Calu3 (cell line): ENCODE measurements at regions not wholly inside any gene's neighbourhood (a gene's known extent, or its start where the extent isn't known, plus 50 kb on each side); places are given as distances from the start of the nearest gene placed in this dataset.
"Not testable (repeated sequence)": the region's sequence is repeated elsewhere in the genome, so short reads cannot be mapped to it uniquely, and the experiment has no call there.

ENCODE experiments used
- BruUV-seq: library from RNA; stranded (reverse); fragments of 400-500 nt; replicated peaks from 2 replicates; lab custom pipeline; 2021; lab: Mats Ljungman, UMichigan
- CTCF ChIA-PET: fragments of 300-600 bp; sonication (Branson Sonifier 250); formaldehyde crosslinking; loops from one replicate; lab custom pipeline; 2022; ENCODE audit warnings: antibody characterized with exemption; lab: Charles Lee
- DNase-seq: peaks from one replicate; pipeline ENCODE4 v3.0.0; 2022
- H3K27ac Mint-ChIP-seq: one replicate; pipeline ENCODE4 v1.8.0; 2022; ENCODE audit warnings: mixed read lengths; ENCODE audit not compliant: unreplicated experiment
- H3K27me3 Mint-ChIP-seq: one replicate; pipeline ENCODE4 v1.8.0; 2022; ENCODE audit warnings: mixed read lengths; ENCODE audit not compliant: unreplicated experiment
- H3K36me3 Mint-ChIP-seq: one replicate; pipeline ENCODE4 v1.8.0; 2022; ENCODE audit warnings: mild to moderate bottlenecking, moderate library complexity, mixed read lengths; ENCODE audit not compliant: insufficient read depth, unreplicated experiment
- H3K4me1 Mint-ChIP-seq: one replicate; pipeline ENCODE4 v1.8.0; 2022; ENCODE audit warnings: mild to moderate bottlenecking, low read depth, mixed read lengths; ENCODE audit not compliant: unreplicated experiment
- H3K4me3 Mint-ChIP-seq: one replicate; pipeline ENCODE4 v1.8.0; 2022; ENCODE audit warnings: mild to moderate bottlenecking, low read depth, moderate library complexity, mixed read lengths; ENCODE audit not compliant: unreplicated experiment
- H3K9me3 Mint-ChIP-seq: one replicate; pipeline ENCODE4 v1.8.0; 2022; ENCODE audit warnings: low read depth, mixed read lengths; ENCODE audit not compliant: unreplicated experiment
- intact Hi-C: fragments of 100-400 bp; cut with micrococcal nuclease; formaldehyde crosslinking; loops from one replicate; pipeline ENCODE4 v1.10.0; 2022; ENCODE audit not compliant: unreplicated experiment

- H3K4me3 Mint-ChIP-seq, BruUV-seq, H3K27ac Mint-ChIP-seq, intact Hi-C loops, H3K4me1 Mint-ChIP-seq, DNase-seq, H3K36me3 Mint-ChIP-seq, H3K9me3 Mint-ChIP-seq, CTCF ChIA-PET: not testable (repeated sequence)
- H3K27me3 Mint-ChIP-seq, result peaks cover 48% of the 10 kb centered on the region
Measured at GRCh38 chr5:176036391-176036790, 68.3 kb upstream of the THOC3 start.

- H3K4me3 Mint-ChIP-seq, H3K4me1 Mint-ChIP-seq, BruUV-seq, CTCF ChIA-PET, H3K27ac Mint-ChIP-seq, H3K9me3 Mint-ChIP-seq, intact Hi-C loops, H3K36me3 Mint-ChIP-seq, DNase-seq: not testable (repeated sequence)
- H3K27me3 Mint-ChIP-seq, result peaks cover 48% of the 10 kb centered on the region
Measured at GRCh38 chr5:176037190-176037589, 69.1 kb upstream of the THOC3 start.

GRCh38 chr5:176040105-176040801, 72.1 kb upstream of the THOC3 start:
- H3K4me3 Mint-ChIP-seq, H3K9me3 Mint-ChIP-seq, H3K27ac Mint-ChIP-seq, intact Hi-C loops, H3K4me1 Mint-ChIP-seq, CTCF ChIA-PET, H3K36me3 Mint-ChIP-seq, DNase-seq, BruUV-seq: not testable (repeated sequence)
- peaks cover 48% of the 10 kb centered on the region for H3K27me3 Mint-ChIP-seq

- H3K27ac Mint-ChIP-seq, CTCF ChIA-PET, intact Hi-C loops, H3K9me3 Mint-ChIP-seq, H3K36me3 Mint-ChIP-seq, H3K4me1 Mint-ChIP-seq, DNase-seq, BruUV-seq, H3K4me3 Mint-ChIP-seq: not testable (repeated sequence)
- peaks cover 44% of the 10 kb centered on the region for H3K27me3 Mint-ChIP-seq
Measured at GRCh38 chr5:176041248-176041994, 73.3 kb upstream of the THOC3 start.

GRCh38 chr5:176042020-176042658, 74.0 kb upstream of the THOC3 start:
- CTCF ChIA-PET, DNase-seq, H3K9me3 Mint-ChIP-seq, H3K27ac Mint-ChIP-seq, BruUV-seq, H3K4me3 Mint-ChIP-seq, intact Hi-C loops, H3K4me1 Mint-ChIP-seq, H3K36me3 Mint-ChIP-seq: not testable (repeated sequence)
- peaks cover 36% of the 10 kb centered on the region for H3K27me3 Mint-ChIP-seq

GRCh38 chr5:176043252-176043829, 75.2 kb upstream of the THOC3 start:
- H3K27ac Mint-ChIP-seq, H3K4me3 Mint-ChIP-seq, H3K4me1 Mint-ChIP-seq, BruUV-seq, H3K36me3 Mint-ChIP-seq, CTCF ChIA-PET, intact Hi-C loops, DNase-seq, H3K9me3 Mint-ChIP-seq: not testable (repeated sequence)
- peaks cover 24% of the 10 kb centered on the region for H3K27me3 Mint-ChIP-seq

- CTCF ChIA-PET, H3K9me3 Mint-ChIP-seq, H3K36me3 Mint-ChIP-seq, BruUV-seq, H3K27ac Mint-ChIP-seq, H3K4me1 Mint-ChIP-seq, intact Hi-C loops, DNase-seq, H3K4me3 Mint-ChIP-seq: not testable (repeated sequence)
- H3K27me3 Mint-ChIP-seq, result peaks cover 18% of the 10 kb centered on the region
Measured at GRCh38 chr5:176043986-176044385, 75.9 kb upstream of the THOC3 start.

GRCh38 chr5:176044431-176044830, 76.3 kb upstream of the THOC3 start:
- DNase-seq, BruUV-seq, H3K9me3 Mint-ChIP-seq, H3K4me3 Mint-ChIP-seq, H3K27ac Mint-ChIP-seq, CTCF ChIA-PET, intact Hi-C loops, H3K36me3 Mint-ChIP-seq, H3K4me1 Mint-ChIP-seq: not testable (repeated sequence)
- peaks cover 13% of the 10 kb centered on the region for H3K27me3 Mint-ChIP-seq

- H3K4me1 Mint-ChIP-seq, H3K36me3 Mint-ChIP-seq, intact Hi-C loops, H3K27me3 Mint-ChIP-seq, H3K9me3 Mint-ChIP-seq, CTCF ChIA-PET, H3K27ac Mint-ChIP-seq, DNase-seq, H3K4me3 Mint-ChIP-seq, BruUV-seq: not testable (repeated sequence)
Measured at GRCh38 chr5:176045442-176045841, 77.3 kb upstream of the THOC3 start.
